ENCODE measurements at regions not wholly inside any gene's neighbourhood (a gene's known extent, or its start where the extent isn't known, plus 50 kb on each side); places are given as distances from the start of the nearest gene placed in this dataset.

GRCh38 chr18:51726614-51727013 is 529.1 kb upstream of the MEX3C start:
- Histone ChIP-seq H3K4me2 (replicated peaks; ENCODE audit: extremely low read depth, low read length, poor library complexity, severe bottlenecking) (no peak overlapping the region), H3K36me3 (replicated peaks in 1 of 2; ENCODE audit: control insufficient read depth in 1 of 2, insufficient read depth in 2 of 2, low read length in 2 of 2) (no peaks in the 10 kb centered on the region), H3K4me1 (ENCODE audit: control insufficient read depth in 1 of 2, insufficient read depth in 2 of 2, low read length in 2 of 2) (no peaks in the 10 kb centered on the region), H3K4me3 (replicated peaks in 1 of 3; ENCODE audit: low read depth in 2 of 3, low read length in 3 of 3) (no peak overlapping the region), H3K79me2 (ENCODE audit: insufficient read depth, low read length) (no peaks in the 10 kb centered on the region), H3K9ac (ENCODE audit: insufficient read depth, low read length, poor library complexity, severe bottlenecking) (no peak overlapping the region), H3K27ac (ENCODE audit: low read depth in 1 of 2, low read length in 2 of 2) (no peak overlapping the region), H3K9me3 (replicated peaks in 1 of 2; ENCODE audit: control insufficient read depth in 1 of 2, insufficient read depth in 1 of 2, low read length in 2 of 2) (no peaks in the 10 kb centered on the region), H4K20me1 (ENCODE audit: insufficient read depth, low read length) (no peaks in the 10 kb centered on the region), H3K27me3 (ENCODE audit: control insufficient read depth in 2 of 2, insufficient read depth in 2 of 2, low read length in 2 of 2) (no peaks in the 10 kb centered on the region), H2AFZ (ENCODE audit: insufficient read depth, low read depth, low read length, poor library complexity, severe bottlenecking) (no peak overlapping the region)
- TF ChIP-seq CTCF (IDR thresholded peaks at IDR 0.05): no peak
- Mint-ChIP-seq H3K27ac (no peak overlapping the region), H3K9me3 (peaks cover 0 to 10% (median 2%) of the 10 kb centered on the region in 7 donors), H3K4me1 (no peaks in the 10 kb centered on the region), H3K27me3 (ENCODE audit: low read depth in 3 of 3) (no peaks in the 10 kb centered on the region), H3K4me3 (no peak overlapping the region), H3K36me3 (no peaks in the 10 kb centered on the region)
- intact Hi-C loops (cut with micrococcal nuclease): no loop called here
- no peak for DNase-seq
- 100% methylated on average over 1 of the region's 2 CpGs for WGBS (ENCODE audit: insufficient coverage)

DNA sequence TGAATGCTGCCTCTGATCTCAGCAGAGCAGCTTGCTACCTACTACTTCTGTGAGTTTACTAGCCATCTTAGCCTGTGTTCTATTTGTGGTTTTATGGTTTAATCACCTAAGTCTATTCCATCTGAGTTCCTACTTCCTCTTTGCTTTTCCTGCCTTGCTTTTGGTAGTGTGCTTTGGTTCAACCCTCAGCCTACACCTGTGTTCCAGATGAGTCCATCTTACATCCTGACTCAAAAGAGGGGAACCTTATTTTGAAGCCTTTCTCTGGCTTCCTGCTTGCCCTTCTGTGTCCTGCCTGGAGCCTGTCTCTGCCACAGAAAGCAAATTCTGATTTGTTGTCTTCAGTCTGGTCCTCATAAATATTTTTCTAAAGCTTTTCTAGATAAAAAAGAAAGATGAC is 530.3 kb upstream of the MEX3C start:
- H3K9me3 ChIP-seq (replicated peaks in 1 of 2; ENCODE audit: control insufficient read depth in 1 of 2, insufficient read depth in 1 of 2, low read length in 2 of 2): no peaks in the 10 kb centered on the region
- no peak overlapping the region for H3K27ac ChIP-seq (ENCODE audit: low read depth in 1 of 2, low read length in 2 of 2)
- H4K20me1 ChIP-seq (ENCODE audit: insufficient read depth, low read length): no peaks in the 10 kb centered on the region
- Mint-ChIP-seq H3K9me3 (peaks cover 0 to 9% (median 2%) of the 10 kb centered on the region in 7 donors), H3K27ac (no peak overlapping the region), H3K4me1 (no peaks in the 10 kb centered on the region), H3K4me3 (no peak overlapping the region), H3K36me3 (no peaks in the 10 kb centered on the region), H3K27me3 (ENCODE audit: low read depth in 3 of 3) (peaks cover 0 to 2% (median 2%) of the 10 kb centered on the region in 3 donors)
- H3K4me2 ChIP-seq (replicated peaks; ENCODE audit: extremely low read depth, low read length, poor library complexity, severe bottlenecking): no peak overlapping the region
- DNase-seq: no peak
- no peak overlapping the region for H3K4me3 ChIP-seq (replicated peaks in 1 of 3; ENCODE audit: low read depth in 2 of 3, low read length in 3 of 3)
- no peak for TF ChIP-seq CTCF (IDR thresholded peaks at IDR 0.05)
- no peak overlapping the region for H3K9ac ChIP-seq (ENCODE audit: insufficient read depth, low read length, poor library complexity, severe bottlenecking)
- intact Hi-C loops (cut with micrococcal nuclease): no loop called here
- H3K79me2 ChIP-seq (ENCODE audit: insufficient read depth, low read length): no peaks in the 10 kb centered on the region
- H3K4me1 ChIP-seq (ENCODE audit: control insufficient read depth in 1 of 2, insufficient read depth in 2 of 2, low read length in 2 of 2): no peaks in the 10 kb centered on the region
- H3K36me3 ChIP-seq (replicated peaks in 1 of 2; ENCODE audit: control insufficient read depth in 1 of 2, insufficient read depth in 2 of 2, low read length in 2 of 2): no peaks in the 10 kb centered on the region
- H3K27me3 ChIP-seq (ENCODE audit: control insufficient read depth in 2 of 2, insufficient read depth in 2 of 2, low read length in 2 of 2): no peaks in the 10 kb centered on the region
- no peak overlapping the region for H2AFZ ChIP-seq (ENCODE audit: insufficient read depth, low read depth, low read length, poor library complexity, severe bottlenecking)

Measured in CD14-positive monocyte (primary cell).